HG03039 (cell line): ENCODE measurements at regions not wholly inside any gene's neighbourhood (a gene's known extent, or its start where the extent isn't known, plus 50 kb on each side); places are given as distances from the start of the nearest gene placed in this dataset.

Experiments used
- ATAC-seq: cut with Tn5 transposase; IDR thresholded peaks from one replicate; pipeline ENCODE4 v1.9.1; 2021; ENCODE audit warnings: mild to moderate bottlenecking, moderate library complexity; ENCODE audit not compliant: unreplicated experiment

- no peak for ATAC-seq
These were observed 91.0 kb downstream of the GPAM start for GRCh38 chr10:112092519-112092918.

DNA sequence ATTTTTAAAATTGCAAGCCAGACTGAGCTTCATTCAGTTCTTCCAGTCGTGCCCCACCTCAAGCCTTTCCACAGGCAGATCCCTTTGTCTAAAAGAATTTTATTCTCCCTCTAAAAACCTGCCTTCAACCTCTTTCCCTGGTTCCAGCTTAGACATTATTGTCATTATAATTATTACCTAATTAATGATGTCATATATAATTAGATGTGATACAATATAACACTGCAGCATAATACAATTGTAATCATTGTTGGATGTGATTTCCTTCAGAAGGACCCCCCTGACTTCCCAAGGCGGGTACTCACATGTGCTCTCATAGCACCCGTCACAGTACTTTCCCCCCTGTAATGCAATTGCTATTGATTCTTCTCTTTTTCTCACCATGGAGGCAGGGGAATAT lies 88.6 kb downstream of the GPAM start:
- ATAC-seq: no peak

DNA sequence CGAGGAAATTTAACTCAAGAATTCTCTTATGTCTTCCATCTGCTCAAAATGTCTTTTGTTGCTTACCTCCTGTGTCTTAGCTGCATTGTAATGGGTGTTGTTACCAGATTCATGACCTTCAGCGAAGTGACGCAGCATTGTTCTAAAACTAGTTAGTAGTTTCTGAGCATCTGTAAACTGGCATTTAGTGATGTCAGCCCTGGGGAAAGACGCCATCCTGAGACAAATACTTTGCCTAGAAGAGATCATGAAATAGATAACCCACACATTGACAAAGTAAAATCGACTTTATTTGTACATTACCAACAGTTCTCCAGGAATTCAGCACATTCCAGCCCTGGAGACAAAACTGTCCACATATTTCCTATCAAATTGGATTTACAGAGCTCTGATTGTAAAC lies 87.8 kb downstream of the GPAM start:
- no peak for ATAC-seq

DNA sequence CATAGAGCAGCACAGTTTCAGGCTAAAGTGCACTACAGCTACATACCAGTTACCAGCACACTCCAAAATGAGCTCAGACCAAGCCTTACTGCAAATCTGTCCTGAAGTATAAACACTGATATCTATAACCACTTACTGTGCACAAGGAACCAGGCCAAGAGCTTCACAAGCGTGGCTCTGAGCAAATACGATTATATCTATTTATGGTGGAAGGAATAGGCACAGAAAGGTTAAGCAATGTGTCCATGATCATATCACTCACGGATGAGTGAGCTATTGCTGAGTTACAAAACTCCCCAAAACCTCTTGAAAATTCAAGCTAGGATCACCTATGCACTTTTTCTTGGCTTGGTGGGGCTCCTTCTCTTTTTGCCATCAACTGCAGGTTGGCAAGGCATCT lies 84.9 kb downstream of the GPAM start:
- no peak for ATAC-seq
